Vagina (tissue), 2 donors: ENCODE measurements at regions not wholly inside any gene's neighbourhood (a gene's known extent, or its start where the extent isn't known, plus 50 kb on each side); places are given as distances from the start of the nearest gene placed in this dataset.

ENCODE experiments used
- DNase-seq, 2 donors: peaks; one replicate each; pipeline ENCODE4 v3.0.0-alpha.2; 2017; ENCODE audit errors: extremely low spot score in 2 of 2
- H3K27ac ChIP-seq: fragments of 200-600 bp; sonication (generic); one replicate; pipeline ENCODE4 v1.5.1; 2019
- H3K27me3 ChIP-seq: fragments of 200-600 bp; sonication (generic); one replicate; pipeline ENCODE4 v1.5.1; 2019
- H3K36me3 ChIP-seq, 2 donors: fragments of 200-600 bp; sonication (generic); one replicate each; pipeline ENCODE4 v1.5.1; 2017 to 2019
- H3K4me1 ChIP-seq: fragments of 200-600 bp; sonication (generic); one replicate; pipeline ENCODE4 v1.5.1; 2019
- H3K4me3 ChIP-seq, 2 donors: fragments of 200-600 bp; sonication (generic); 1 replicate in 1 of 2; 2 replicates in 1 of 2; pipeline ENCODE4 v1.5.1; 2016 to 2019
- H3K9me3 ChIP-seq: fragments of 200-600 bp; sonication (generic); one replicate; pipeline ENCODE4 v1.5.1; 2019
- POLR2A ChIP-seq, 2 donors: fragments of 450-650 bp; IDR thresholded peaks; one replicate each; pipeline ENCODE4 v1.6.1; 2017; ENCODE audit warnings: antibody characterized with exemption in 2 of 2, mild to moderate bottlenecking in 2 of 2, moderate library complexity in 2 of 2
- POLR2AphosphoS5 ChIP-seq, 2 donors: sonication (generic); formaldehyde crosslinking; IDR thresholded peaks; one replicate each; pipeline ENCODE4 v1.9.0; 2017; ENCODE audit warnings: antibody characterized with exemption in 2 of 2, mild to moderate bottlenecking in 2 of 2, low read depth in 1 of 2; ENCODE audit not compliant: insufficient read depth in 1 of 2
- intact Hi-C: fragments of 100-400 bp; cut with DNase I; formaldehyde crosslinking; loops from one replicate; pipeline ENCODE4 v1.15.1; 2023
- TF ChIP-seq, protein P1 (sequence below), 3 experiments: fragments of 450-650 bp in 2 of 3; fragments of 200-600 bp in 1 of 3; sonication (generic) in 1 of 3; IDR thresholded peaks; one replicate each; pipeline ENCODE4 v1.5.1; 2017 to 2019; ENCODE audit warnings: antibody characterized with exemption in 3 of 3, mild to moderate bottlenecking in 2 of 3, moderate library complexity in 2 of 3

DNA sequence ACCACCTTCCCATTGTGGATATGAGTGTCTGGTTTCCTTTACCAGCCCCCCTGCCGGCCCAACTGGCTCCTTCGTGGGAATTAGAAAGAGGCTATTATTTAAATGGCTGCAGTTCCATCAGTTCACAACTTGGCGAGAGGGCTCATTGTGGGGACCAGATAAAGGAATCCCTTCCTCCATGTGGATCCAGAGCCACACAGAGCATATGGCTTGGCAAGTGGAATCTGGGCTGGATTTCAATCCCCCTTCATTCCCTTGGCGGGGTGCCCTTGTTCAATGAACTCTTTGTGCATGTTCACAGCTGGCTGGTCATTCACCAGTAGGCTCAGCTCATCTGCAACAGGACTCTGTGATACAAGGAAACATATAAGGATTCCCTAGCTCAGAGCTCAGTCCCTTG, 140.6 kb downstream of the OPN5 start:
- Histone ChIP-seq H3K4me3 (no peak overlapping the region), H3K27me3 (no peaks in the 10 kb centered on the region), H3K36me3 (no peaks in the 10 kb centered on the region), H3K4me1 (no peaks in the 10 kb centered on the region), H3K9me3 (no peaks in the 10 kb centered on the region), H3K27ac (no peak overlapping the region)
- no peak for DNase-seq
- intact Hi-C loops: no loop called here
- TF ChIP-seq POLR2AphosphoS5 (IDR thresholded peaks at IDR 0.05; ENCODE audit: insufficient read depth in 1 of 2, low read depth in 1 of 2) (no peak), POLR2A (IDR thresholded peaks at IDR 0.05) (no peak)
- TF ChIP-seq, protein P1, sequence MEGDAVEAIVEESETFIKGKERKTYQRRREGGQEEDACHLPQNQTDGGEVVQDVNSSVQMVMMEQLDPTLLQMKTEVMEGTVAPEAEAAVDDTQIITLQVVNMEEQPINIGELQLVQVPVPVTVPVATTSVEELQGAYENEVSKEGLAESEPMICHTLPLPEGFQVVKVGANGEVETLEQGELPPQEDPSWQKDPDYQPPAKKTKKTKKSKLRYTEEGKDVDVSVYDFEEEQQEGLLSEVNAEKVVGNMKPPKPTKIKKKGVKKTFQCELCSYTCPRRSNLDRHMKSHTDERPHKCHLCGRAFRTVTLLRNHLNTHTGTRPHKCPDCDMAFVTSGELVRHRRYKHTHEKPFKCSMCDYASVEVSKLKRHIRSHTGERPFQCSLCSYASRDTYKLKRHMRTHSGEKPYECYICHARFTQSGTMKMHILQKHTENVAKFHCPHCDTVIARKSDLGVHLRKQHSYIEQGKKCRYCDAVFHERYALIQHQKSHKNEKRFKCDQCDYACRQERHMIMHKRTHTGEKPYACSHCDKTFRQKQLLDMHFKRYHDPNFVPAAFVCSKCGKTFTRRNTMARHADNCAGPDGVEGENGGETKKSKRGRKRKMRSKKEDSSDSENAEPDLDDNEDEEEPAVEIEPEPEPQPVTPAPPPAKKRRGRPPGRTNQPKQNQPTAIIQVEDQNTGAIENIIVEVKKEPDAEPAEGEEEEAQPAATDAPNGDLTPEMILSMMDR (IDR thresholded peaks at IDR 0.05): no peak

DNA sequence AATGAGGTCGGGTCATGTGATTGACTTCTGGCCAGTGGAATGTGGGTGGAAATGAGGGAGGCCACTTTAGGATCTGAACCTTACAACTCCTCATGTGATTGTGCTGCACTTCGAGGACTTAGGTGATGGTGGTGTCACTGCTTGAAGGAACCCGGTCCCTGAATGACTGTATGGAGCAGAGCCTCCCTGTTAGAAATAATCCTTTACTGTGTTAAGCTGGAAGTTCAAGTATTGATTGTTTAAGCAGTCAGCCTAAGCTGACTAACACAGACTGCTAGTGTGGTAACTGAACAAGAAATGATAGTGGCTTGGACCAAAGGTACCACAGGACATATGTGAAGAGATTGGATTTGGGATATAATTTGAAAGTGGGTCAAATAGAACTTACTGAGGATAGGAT, 138.0 kb downstream of the OPN5 start:
- TF ChIP-seq, protein P1 (IDR thresholded peaks at IDR 0.05): no peak
- TF ChIP-seq POLR2AphosphoS5 (IDR thresholded peaks at IDR 0.05; ENCODE audit: insufficient read depth in 1 of 2, low read depth in 1 of 2): no peak
- no peak for TF ChIP-seq POLR2A (IDR thresholded peaks at IDR 0.05)
- Histone ChIP-seq H3K4me3 (no peak overlapping the region), H3K27ac (no peak overlapping the region), H3K4me1 (no peaks in the 10 kb centered on the region), H3K9me3 (no peaks in the 10 kb centered on the region), H3K36me3 (no peaks in the 10 kb centered on the region), H3K27me3 (no peaks in the 10 kb centered on the region)
- DNase-seq: no peak
- intact Hi-C loops: no loop called here

DNA sequence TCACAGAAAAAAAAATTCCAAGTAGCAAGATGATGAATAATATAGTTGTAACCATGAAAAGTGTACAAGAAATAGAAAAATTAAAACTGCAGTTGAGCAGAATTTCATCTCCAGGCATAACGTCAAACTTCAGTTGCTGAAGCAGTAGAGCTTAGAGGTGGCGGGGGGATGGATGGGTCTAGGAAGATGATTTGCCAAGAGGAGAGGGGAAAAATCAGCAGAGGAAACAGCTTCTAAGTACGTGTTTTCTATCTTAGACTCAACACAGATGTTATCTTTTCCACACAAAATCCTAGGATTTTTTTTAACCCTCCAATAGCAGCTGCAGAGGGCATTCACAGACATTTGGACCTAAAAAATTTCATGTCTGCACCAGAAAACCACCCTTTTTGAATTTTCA, 136.0 kb downstream of the OPN5 start:
- no peak for DNase-seq
- intact Hi-C loops: no loop called here
- no peaks in the 10 kb centered on the region for H3K4me1 ChIP-seq
- H3K27ac ChIP-seq: no peak overlapping the region
- no peak for TF ChIP-seq POLR2A (IDR thresholded peaks at IDR 0.05)
- TF ChIP-seq POLR2AphosphoS5 (IDR thresholded peaks at IDR 0.05; ENCODE audit: insufficient read depth in 1 of 2, low read depth in 1 of 2): no peak
- TF ChIP-seq, protein P1 (IDR thresholded peaks at IDR 0.05): no peak
- no peak overlapping the region for H3K4me3 ChIP-seq
- H3K36me3 ChIP-seq: no peaks in the 10 kb centered on the region
- H3K27me3 ChIP-seq: no peaks in the 10 kb centered on the region
- no peaks in the 10 kb centered on the region for H3K9me3 ChIP-seq

DNA sequence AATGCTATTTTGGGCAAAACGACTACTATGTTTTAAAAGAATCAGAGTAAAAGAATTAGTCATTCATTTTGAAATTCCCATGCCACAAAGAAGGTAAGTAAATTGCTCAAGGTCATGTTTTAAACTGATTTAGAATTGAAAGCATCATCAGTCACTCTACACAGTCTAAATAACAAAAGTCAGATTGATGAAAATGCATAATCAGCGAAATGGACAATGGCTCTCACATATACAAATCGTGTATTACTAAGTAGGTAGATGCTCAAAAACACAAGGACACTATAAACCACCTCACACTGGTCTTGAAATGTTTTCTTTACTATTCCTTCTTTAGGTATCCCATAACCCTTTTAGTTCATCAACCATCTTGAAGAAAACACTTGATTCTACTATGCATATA, 135.4 kb downstream of the OPN5 start:
- TF ChIP-seq POLR2A (IDR thresholded peaks at IDR 0.05) (no peak), POLR2AphosphoS5 (IDR thresholded peaks at IDR 0.05; ENCODE audit: insufficient read depth in 1 of 2, low read depth in 1 of 2) (no peak)
- TF ChIP-seq, protein P1 (IDR thresholded peaks at IDR 0.05): no peak
- intact Hi-C loops: no loop called here
- Histone ChIP-seq H3K9me3 (no peaks in the 10 kb centered on the region), H3K36me3 (no peaks in the 10 kb centered on the region), H3K4me3 (no peak overlapping the region), H3K27ac (no peak overlapping the region), H3K27me3 (no peaks in the 10 kb centered on the region), H3K4me1 (no peaks in the 10 kb centered on the region)
- no peak for DNase-seq

DNA sequence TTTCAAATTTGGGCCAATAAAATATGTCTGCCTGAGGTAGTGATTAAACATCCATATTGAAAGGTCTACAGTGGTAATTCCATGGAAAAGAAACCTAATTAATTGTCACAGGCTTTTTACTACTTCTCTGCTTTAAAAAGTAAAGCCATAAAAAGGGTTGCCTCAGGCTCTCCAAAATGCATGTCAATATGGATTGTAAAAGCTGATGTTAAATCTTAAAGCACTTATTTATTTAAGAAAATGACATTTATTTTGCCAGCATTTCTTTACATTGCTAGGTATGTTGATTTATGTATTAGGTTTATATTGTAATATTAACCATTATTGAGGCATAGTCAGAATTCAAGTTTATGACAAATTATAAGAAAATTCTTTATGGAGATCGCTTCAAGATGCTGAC, 133.2 kb downstream of the OPN5 start:
- intact Hi-C loops: no loop called here
- Histone ChIP-seq H3K4me3 (no peak overlapping the region), H3K27ac (no peak overlapping the region)

More for the DNA sequence above, 133.2 kb downstream of the OPN5 start:
- Histone ChIP-seq H3K27me3 (no peaks in the 10 kb centered on the region), H3K9me3 (no peaks in the 10 kb centered on the region), H3K36me3 (no peaks in the 10 kb centered on the region), H3K4me1 (no peaks in the 10 kb centered on the region)
- TF ChIP-seq POLR2A (IDR thresholded peaks at IDR 0.05): no peak
- TF ChIP-seq, protein P1 (IDR thresholded peaks at IDR 0.05): no peak
- TF ChIP-seq POLR2AphosphoS5 (IDR thresholded peaks at IDR 0.05; ENCODE audit: insufficient read depth in 1 of 2, low read depth in 1 of 2): no peak
- DNase-seq: no peak
